HCT116 (cell line): ENCODE measurements at regions not wholly inside any gene's neighbourhood (a gene's known extent, or its start where the extent isn't known, plus 50 kb on each side); places are given as distances from the start of the nearest gene placed in this dataset.

Experiments used
- ATAC-seq: fragments of 200-7000 bp; cut with Tn5 transposase; 2 replicates; pipeline ENCODE4 v1.9.1; 2020; ENCODE audit warnings: mild to moderate bottlenecking, moderate library complexity
- BruUV-seq: library from RNA; stranded (reverse); fragments of 400-500 nt; replicated peaks from 2 replicates; lab custom pipeline; 2021; lab: Mats Ljungman, UMichigan
- CTCF ChIA-PET: fragments of 300-600 bp; sonication (Branson Sonifier 250); formaldehyde crosslinking; loops from one replicate; lab custom pipeline; 2021; ENCODE audit warnings: antibody characterized with exemption; lab: Charles Lee
- POLR2A ChIA-PET: fragments of 300-600, 350-600 bp; sonication (Branson Sonifier 250); formaldehyde crosslinking; loops from one replicate; lab custom pipeline; 2021; ENCODE audit warnings: antibody characterized with exemption; lab: Charles Lee
- RAD21 ChIA-PET, 2 experiments: fragments of 300-600 bp; sonication (Branson Sonifier 250); formaldehyde crosslinking; loops; one replicate each; lab custom pipeline; 2023; ENCODE audit warnings: low total read pairs in 2 of 2; ENCODE audit not compliant: uncharacterized antibody in 2 of 2, unreplicated experiment in 2 of 2, low non-redundant PET in 1 of 2; lab: Charles Lee
- DNase-seq: peaks from one replicate; pipeline ENCODE4 v3.0.0-alpha.2; 2010; ENCODE audit warnings: low read depth, low spot score
- H2AFZ ChIP-seq: fragments of 200-600 bp; shearing (Covaris generic), sonication (generic); 2 replicates; pipeline ENCODE4 v1.6.1; 2017; ENCODE audit warnings: low read depth, mixed run types, mixed read lengths, antibody characterized with exemption, low read length; ENCODE audit not compliant: poor library complexity, severe bottlenecking
- H3K27ac ChIP-seq: 2 replicates; pipeline ENCODE4 v1.5.1; 2012; ENCODE audit warnings: low read depth, low read length
- H3K27me3 ChIP-seq: fragments of 200-600 bp; sonication (generic); 2 replicates; pipeline ENCODE4 v1.6.1; 2016; ENCODE audit warnings: mixed run types, low read length, mixed read lengths; ENCODE audit not compliant: insufficient read depth
- H3K36me3 ChIP-seq, 2 experiments: fragments of 200-500 bp in 1 of 2; fragments of 200-600 bp in 1 of 2; sonication (Bioruptor generic) in 1 of 2; sonication (generic) in 1 of 2; 2 replicates each; pipeline versions ENCODE4 v1.5.1 to v1.6.1; 2014 to 2016; ENCODE audit warnings: low read length in 2 of 2, inconsistent platforms in 1 of 2, mixed read lengths in 1 of 2, mixed run types in 1 of 2; ENCODE audit not compliant: insufficient read depth in 2 of 2, control insufficient read depth in 1 of 2
- H3K4me1 ChIP-seq, 2 experiments: fragments of 200-600 bp in 1 of 2; sonication (generic) in 1 of 2; 2 replicates each; pipeline versions ENCODE4 v1.5.1 to v1.6.1; 2012 to 2017; ENCODE audit warnings: low read length in 2 of 2, inconsistent platforms in 1 of 2, mild to moderate bottlenecking in 1 of 2, mixed read lengths in 1 of 2, mixed run types in 1 of 2, moderate library complexity in 1 of 2; ENCODE audit not compliant: insufficient read depth in 2 of 2, control insufficient read depth in 1 of 2
- H3K4me2 ChIP-seq: fragments of 200-600 bp; sonication (generic); 2 replicates; pipeline ENCODE4 v1.6.1; 2017; ENCODE audit warnings: mixed run types, low read length, mixed read lengths
- H3K4me3 ChIP-seq, 2 experiments: fragments of 200-600 bp in 1 of 2; sonication (generic) in 1 of 2; replicated peaks in 1 of 2; 2 replicates each; pipeline ENCODE4 v1.5.1; 2011 to 2016; ENCODE audit warnings: low read length in 2 of 2, control low read depth in 1 of 2, low read depth in 1 of 2, mild to moderate bottlenecking in 1 of 2, mixed read lengths in 1 of 2, mixed run types in 1 of 2
- H3K79me2 ChIP-seq: fragments of 200-600 bp; sonication (generic); 2 replicates; pipeline ENCODE4 v1.6.1; 2017; ENCODE audit warnings: mild to moderate bottlenecking, mixed run types, low read length, moderate library complexity, mixed read lengths; ENCODE audit not compliant: insufficient read depth
- H3K9ac ChIP-seq: fragments of 200-600 bp; sonication (generic); 2 replicates; pipeline ENCODE4 v1.6.1; 2016; ENCODE audit warnings: low read length, mixed read lengths
- H3K9me2 ChIP-seq: fragments of 200-600 bp; sonication (generic), shearing (Covaris generic); 2 replicates; pipeline ENCODE4 v1.6.1; 2017; ENCODE audit warnings: mixed run types, mild to moderate bottlenecking, moderate library complexity; ENCODE audit not compliant: insufficient read depth
- H3K9me3 ChIP-seq, 2 experiments: fragments of 200-500 bp in 1 of 2; fragments of 200-600 bp in 1 of 2; sonication (Bioruptor generic) in 1 of 2; sonication (generic) in 1 of 2; 2 replicates each; pipeline ENCODE4 v1.6.1; 2014 to 2017; ENCODE audit warnings: low read length in 2 of 2, mixed read lengths in 2 of 2, inconsistent platforms in 1 of 2, low read depth in 1 of 2, mild to moderate bottlenecking in 1 of 2, mixed run types in 1 of 2, moderate library complexity in 1 of 2; ENCODE audit not compliant: control insufficient read depth in 1 of 2, insufficient read depth in 1 of 2
- H4K20me1 ChIP-seq: fragments of 200-600 bp; sonication (generic), shearing (Covaris generic); 2 replicates; pipeline ENCODE4 v1.6.1; 2017; ENCODE audit warnings: mixed run types, mild to moderate bottlenecking, moderate library complexity; ENCODE audit not compliant: insufficient read depth
- ATF3 ChIP-seq: IDR thresholded peaks from 2 replicates; pipeline ENCODE4 v1.6.1; 2012
- CBX3 ChIP-seq: IDR thresholded peaks from 2 replicates; pipeline ENCODE4 v1.6.1; 2012; ENCODE audit warnings: low read depth
- CEBPB ChIP-seq: IDR thresholded peaks from 2 replicates; pipeline ENCODE4 v1.6.1; 2012; ENCODE audit warnings: low read depth
- EGR1 ChIP-seq: IDR thresholded peaks from 2 replicates; pipeline ENCODE4 v1.6.1; 2012; ENCODE audit warnings: low read depth
- ELF1 ChIP-seq: IDR thresholded peaks from 2 replicates; pipeline ENCODE4 v1.6.1; 2012; ENCODE audit warnings: low read depth, borderline replicate concordance
- FOSL1 ChIP-seq: IDR thresholded peaks from 2 replicates; pipeline ENCODE4 v1.6.1; 2012; ENCODE audit warnings: low read depth
- JUND ChIP-seq: IDR thresholded peaks from 2 replicates; pipeline ENCODE4 v1.6.1; 2012
- POLR2AphosphoS5 ChIP-seq: IDR thresholded peaks from 2 replicates; pipeline ENCODE4 v1.6.1; 2011; ENCODE audit warnings: mild to moderate bottlenecking, low read depth, low read length, moderate library complexity
- RAD21 ChIP-seq: IDR thresholded peaks from 2 replicates; pipeline ENCODE4 v1.6.1; 2012; ENCODE audit warnings: low read depth, mild to moderate bottlenecking
- REST ChIP-seq: IDR thresholded peaks from 2 replicates; pipeline ENCODE4 v1.6.1; 2012; ENCODE audit warnings: low read depth
- SP1 ChIP-seq: IDR thresholded peaks from 2 replicates; pipeline ENCODE4 v1.6.1; 2012; ENCODE audit warnings: low read depth
- TCF7L2 ChIP-seq: IDR thresholded peaks from 2 replicates; pipeline ENCODE4 v1.7.0; 2011; ENCODE audit warnings: borderline replicate concordance, inconsistent platforms; ENCODE audit not compliant: insufficient read depth, insufficient read length; ENCODE audit errors: extremely low read depth
- YY1 ChIP-seq: IDR thresholded peaks from 2 replicates; pipeline ENCODE4 v1.6.1; 2011; ENCODE audit warnings: low read length, low read depth, moderate library complexity, mild to moderate bottlenecking; ENCODE audit not compliant: insufficient replicate concordance; ENCODE audit errors: extremely low read depth
- ZBTB33 ChIP-seq: IDR thresholded peaks from 2 replicates; pipeline ENCODE4 v1.6.1; 2011; ENCODE audit warnings: mild to moderate bottlenecking, low read length, moderate library complexity; ENCODE audit not compliant: insufficient replicate concordance; ENCODE audit errors: extremely low read depth
- ZFX ChIP-seq: fragments of 450-650 bp; IDR thresholded peaks from 2 replicates; pipeline ENCODE4 v1.6.1; 2017
- ZNF274 ChIP-seq: fragments of 200-500 bp; sonication (Bioruptor generic); IDR thresholded peaks from 2 replicates; pipeline ENCODE4 v1.6.1; 2014; ENCODE audit warnings: mild to moderate bottlenecking, low read depth, low read length, inconsistent platforms
- intact Hi-C: fragments of 100-400 bp; cut with micrococcal nuclease; formaldehyde crosslinking; loops from 2 replicates; pipeline ENCODE4 v1.10.0; 2022

GRCh38 chr9:116070256-116070914 lies 83.2 kb upstream of the PAPPA start (continued):
- no peak for TF ChIP-seq ZBTB33
- no peak for TF ChIP-seq CBX3
- no peak for TF ChIP-seq ATF3
- TF ChIP-seq SP1, result no peak
- TF ChIP-seq YY1, result no peak
- no peak for TF ChIP-seq TCF7L2
- TF ChIP-seq RAD21, result no peak
- TF ChIP-seq, all 23 proteins: peak for 0

GRCh38 chr9:116072046-116072445 lies 81.5 kb upstream of the PAPPA start:
- no peaks in the 10 kb centered on the region for H4K20me1 ChIP-seq
- no TSS peak for BruUV-seq
- ATAC-seq (no peak), DNase-seq (no peak)
- no peak overlapping the region for H3K4me3 ChIP-seq
- H3K9me3 ChIP-seq, result no peaks in the 10 kb centered on the region
- intact Hi-C loops, result no loop called here
- no peak overlapping the region for H3K27ac ChIP-seq
- RAD21 ChIA-PET, result no interaction called here
- no peak overlapping the region for H2AFZ ChIP-seq
- CTCF ChIA-PET, result no interaction called here
- TF ChIP-seq POLR2AphosphoS5 (no peak), ELF1 (no peak), FOSL1 (no peak), CEBPB (no peak), ZFX (no peak), REST (no peak), TCF7L2 (no peak), EGR1 (no peak), JUND (no peak), ZNF274 (no peak), RAD21 (no peak)
- TF ChIP-seq, all 23 proteins: peak for 0
- H3K36me3 ChIP-seq, result no peaks in the 10 kb centered on the region
- H3K4me1 ChIP-seq, result no peaks in the 10 kb centered on the region
- H3K4me2 ChIP-seq, result no peak overlapping the region
- H3K79me2 ChIP-seq, result no peaks in the 10 kb centered on the region
- no peak overlapping the region for H3K9ac ChIP-seq
- POLR2A ChIA-PET, result no interaction called here
- no peaks in the 10 kb centered on the region for H3K9me2 ChIP-seq
- H3K27me3 ChIP-seq, result peaks cover 36% of the 10 kb centered on the region
